Activated CD8-positive, alpha-beta T cell treated with anti-CD3 and anti-CD28 coated beads for 36 hours (primary cell): ENCODE measurements at regions not wholly inside any gene's neighbourhood (a gene's known extent, or its start where the extent isn't known, plus 50 kb on each side); places are given as distances from the start of the nearest gene placed in this dataset.

Experiments used
- ATAC-seq: fragments of 200-7000 bp; cut with Tn5 transposase; one replicate; pipeline ENCODE4 v1.10.0; 2021; ENCODE audit warnings: mild to moderate bottlenecking, moderate library complexity
- CTCF ChIA-PET: fragments of 350-600 bp; sonication (Branson Sonifier 250); formaldehyde crosslinking; loops from one replicate; lab custom pipeline; 2021; ENCODE audit warnings: antibody characterized with exemption; lab: Charles Lee
- POLR2A ChIA-PET: fragments of 350-600 bp; sonication (Branson Sonifier 250); formaldehyde crosslinking; loops from one replicate; lab custom pipeline; 2021; ENCODE audit warnings: antibody characterized with exemption; lab: Charles Lee
- DNase-seq: peaks from one replicate; pipeline ENCODE4 v3.0.0-alpha.2; 2020
- H3K27ac Mint-ChIP-seq: one replicate; pipeline ENCODE4 v1.8.0; 2021; ENCODE audit warnings: mild to moderate bottlenecking, mixed read lengths
- H3K27me3 Mint-ChIP-seq: one replicate; pipeline ENCODE4 v1.8.0; 2021; ENCODE audit warnings: mixed read lengths
- H3K36me3 Mint-ChIP-seq: one replicate; pipeline ENCODE4 v1.8.0; 2021; ENCODE audit warnings: low read depth, mixed read lengths
- H3K4me1 Mint-ChIP-seq: one replicate; pipeline ENCODE4 v1.8.0; 2021; ENCODE audit warnings: low read depth, mixed read lengths
- H3K4me3 Mint-ChIP-seq: one replicate; pipeline ENCODE4 v1.8.0; 2021; ENCODE audit warnings: mild to moderate bottlenecking, moderate library complexity, mixed read lengths
- H3K9me3 Mint-ChIP-seq: one replicate; pipeline ENCODE4 v1.8.0; 2021; ENCODE audit warnings: mixed read lengths
- intact Hi-C: fragments of 100-400 bp; cut with micrococcal nuclease; formaldehyde crosslinking; loops from one replicate; pipeline ENCODE4 v1.10.0; 2022
- TF ChIP-seq, protein P1 (sequence below): fragments of 200-600 bp; IDR thresholded peaks from one replicate; pipeline ENCODE4 v1.8.0; 2022; ENCODE audit warnings: antibody characterized with exemption, mild to moderate bottlenecking

GRCh38 chrX:40478474-40479065 is 102.2 kb upstream of the ATP6AP2 start:
- TF ChIP-seq, protein P1, sequence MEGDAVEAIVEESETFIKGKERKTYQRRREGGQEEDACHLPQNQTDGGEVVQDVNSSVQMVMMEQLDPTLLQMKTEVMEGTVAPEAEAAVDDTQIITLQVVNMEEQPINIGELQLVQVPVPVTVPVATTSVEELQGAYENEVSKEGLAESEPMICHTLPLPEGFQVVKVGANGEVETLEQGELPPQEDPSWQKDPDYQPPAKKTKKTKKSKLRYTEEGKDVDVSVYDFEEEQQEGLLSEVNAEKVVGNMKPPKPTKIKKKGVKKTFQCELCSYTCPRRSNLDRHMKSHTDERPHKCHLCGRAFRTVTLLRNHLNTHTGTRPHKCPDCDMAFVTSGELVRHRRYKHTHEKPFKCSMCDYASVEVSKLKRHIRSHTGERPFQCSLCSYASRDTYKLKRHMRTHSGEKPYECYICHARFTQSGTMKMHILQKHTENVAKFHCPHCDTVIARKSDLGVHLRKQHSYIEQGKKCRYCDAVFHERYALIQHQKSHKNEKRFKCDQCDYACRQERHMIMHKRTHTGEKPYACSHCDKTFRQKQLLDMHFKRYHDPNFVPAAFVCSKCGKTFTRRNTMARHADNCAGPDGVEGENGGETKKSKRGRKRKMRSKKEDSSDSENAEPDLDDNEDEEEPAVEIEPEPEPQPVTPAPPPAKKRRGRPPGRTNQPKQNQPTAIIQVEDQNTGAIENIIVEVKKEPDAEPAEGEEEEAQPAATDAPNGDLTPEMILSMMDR = no peak
- H3K9me3 Mint-ChIP-seq = peaks cover 2% of the 10 kb centered on the region
- H3K4me3 Mint-ChIP-seq = no peak overlapping the region
- intact Hi-C loops = no loop called here
- no peak overlapping the region for H3K27ac Mint-ChIP-seq
- ChIA-PET CTCF (no interaction called here), POLR2A (no interaction called here)
- peak; percentile 33 for DNase-seq
- H3K27me3 Mint-ChIP-seq = no peaks in the 10 kb centered on the region
- peak; percentile 74 for ATAC-seq
- no peaks in the 10 kb centered on the region for H3K36me3 Mint-ChIP-seq
- peaks cover 18% of the 10 kb centered on the region for H3K4me1 Mint-ChIP-seq

DNA sequence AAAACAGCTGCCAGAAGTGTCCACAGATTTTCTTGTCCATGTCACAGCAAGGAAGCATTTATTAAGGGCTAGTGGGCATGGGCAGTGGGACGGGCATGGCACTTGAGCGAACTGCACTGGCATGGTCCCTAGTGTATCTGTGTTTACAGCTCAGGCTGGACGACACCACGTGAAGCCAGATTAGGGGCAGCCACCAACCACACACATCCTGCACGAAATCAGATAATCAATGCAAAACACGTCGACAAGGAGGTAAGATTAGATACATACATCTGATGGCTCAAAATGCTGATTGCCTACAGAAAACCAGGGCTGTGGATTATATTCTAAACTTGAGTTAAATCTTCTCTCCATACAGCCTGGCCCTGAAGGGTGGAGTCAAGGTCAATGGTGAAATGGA is 103.8 kb upstream of the ATP6AP2 start:
- Mint-ChIP-seq H3K27ac (no peak overlapping the region), H3K36me3 (no peaks in the 10 kb centered on the region), H3K27me3 (no peaks in the 10 kb centered on the region), H3K4me1 (peaks cover 28% of the 10 kb centered on the region), H3K9me3 (peaks cover 2% of the 10 kb centered on the region), H3K4me3 (no peak overlapping the region)
- no peak for ATAC-seq
- TF ChIP-seq, protein P1 = no peak
- CTCF ChIA-PET = interaction anchor here (0.9 kb wide), 1 partner anchor 62 kb away, joined by 3 read pairs; no protein-coding TSS in a partner anchor
- POLR2A ChIA-PET = no interaction called here
- intact Hi-C loops = no loop called here
- DNase-seq = no peak

GRCh38 chrX:40474645-40475044 is 106.1 kb upstream of the ATP6AP2 start:
- DNase-seq = no peak
- no peak overlapping the region for H3K4me3 Mint-ChIP-seq
- intact Hi-C loops = no loop called here

GRCh38 chrX:40474205-40474626 is 106.6 kb upstream of the ATP6AP2 start:
- H3K4me3 Mint-ChIP-seq = no peak overlapping the region
- no peaks in the 10 kb centered on the region for H3K36me3 Mint-ChIP-seq
- no peaks in the 10 kb centered on the region for H3K9me3 Mint-ChIP-seq

More at GRCh38 chrX:40474645-40475044, 106.1 kb upstream of the ATP6AP2 start:
- no peaks in the 10 kb centered on the region for H3K27me3 Mint-ChIP-seq
- ATAC-seq = no peak
- TF ChIP-seq, protein P1 = no peak
- peaks cover 32% of the 10 kb centered on the region for H3K4me1 Mint-ChIP-seq
- ChIA-PET CTCF (no interaction called here), POLR2A (interaction anchor here (1.4 kb wide), 1 partner anchor 10 kb away, joined by 3 read pairs; no protein-coding TSS in a partner anchor)
- H3K9me3 Mint-ChIP-seq = peaks cover 2% of the 10 kb centered on the region
- H3K36me3 Mint-ChIP-seq = no peaks in the 10 kb centered on the region
- no peak overlapping the region for H3K27ac Mint-ChIP-seq

More at GRCh38 chrX:40474205-40474626, 106.6 kb upstream of the ATP6AP2 start:
- TF ChIP-seq, protein P1 = no peak
- Mint-ChIP-seq H3K27me3 (no peaks in the 10 kb centered on the region), H3K4me1 (peaks cover 31% of the 10 kb centered on the region), H3K27ac (no peak overlapping the region)
- intact Hi-C loops = no loop called here
- ATAC-seq = no peak
- DNase-seq = no peak
- CTCF ChIA-PET = no interaction called here
- POLR2A ChIA-PET = interaction anchor here (1.4 kb wide), 1 partner anchor 10 kb away, joined by 3 read pairs; no protein-coding TSS in a partner anchor
